H9 (cell line): ENCODE measurements at regions not wholly inside any gene's neighbourhood (a gene's known extent, or its start where the extent isn't known, plus 50 kb on each side); places are given as distances from the start of the nearest gene placed in this dataset.

Experiments
- DNase-seq: peaks from one replicate; pipeline ENCODE4 v3.0.0-alpha.2; 2017
- H2AFZ ChIP-seq: one replicate; pipeline ENCODE4 v1.6.1; 2013; ENCODE audit warnings: mild to moderate bottlenecking, low read length, control low read depth, moderate library complexity
- H2AK5ac ChIP-seq: 2 replicates; pipeline ENCODE4 v1.6.1; 2013; ENCODE audit warnings: low read length, control low read depth, mixed read lengths; ENCODE audit not compliant: insufficient read length
- H2BK120ac ChIP-seq: one replicate; pipeline ENCODE4 v1.6.1; 2013; ENCODE audit warnings: low read depth, mild to moderate bottlenecking, low read length, control low read depth, inconsistent platforms; ENCODE audit not compliant: poor library complexity, severe bottlenecking
- H2BK12ac ChIP-seq: 2 replicates; pipeline ENCODE4 v1.6.1; 2013; ENCODE audit warnings: low read length, control low read depth, mixed read lengths, low read depth; ENCODE audit not compliant: insufficient read length
- H2BK15ac ChIP-seq: 2 replicates; pipeline ENCODE4 v1.6.1; 2013; ENCODE audit warnings: low read depth, low read length, control low read depth
- H2BK20ac ChIP-seq: one replicate; pipeline ENCODE4 v1.6.1; 2013; ENCODE audit warnings: low read depth, mild to moderate bottlenecking, low read length, control low read depth, inconsistent platforms; ENCODE audit not compliant: poor library complexity, severe bottlenecking
- H2BK5ac ChIP-seq: 2 replicates; pipeline ENCODE4 v1.6.1; 2013; ENCODE audit warnings: low read length, control low read depth, mixed read lengths; ENCODE audit not compliant: insufficient read length
- H3K14ac ChIP-seq: 2 replicates; pipeline ENCODE4 v1.6.1; 2013; ENCODE audit warnings: low read length, control low read depth; ENCODE audit not compliant: insufficient read depth
- H3K18ac ChIP-seq: 2 replicates; pipeline ENCODE4 v1.6.1; 2013; ENCODE audit warnings: low read depth, mild to moderate bottlenecking, mixed read lengths, low read length, control low read depth; ENCODE audit not compliant: insufficient read length
- H3K23ac ChIP-seq: 2 replicates; pipeline ENCODE4 v1.6.1; 2013; ENCODE audit warnings: low read length, control low read depth, mixed read lengths, low read depth; ENCODE audit not compliant: insufficient read length
- H3K23me2 ChIP-seq: 2 replicates; pipeline ENCODE4 v1.6.1; 2013; ENCODE audit warnings: low read depth, mild to moderate bottlenecking, mixed read lengths, low read length, control low read depth; ENCODE audit not compliant: insufficient read length, poor library complexity, severe bottlenecking
- H3K27ac ChIP-seq: 2 replicates; pipeline ENCODE4 v1.5.1; 2013; ENCODE audit warnings: low read length, control low read depth, mixed read lengths, low read depth; ENCODE audit not compliant: insufficient read length
- H3K27me3 ChIP-seq: 2 replicates; pipeline ENCODE4 v1.6.1; 2013; ENCODE audit warnings: low read length, control low read depth, inconsistent platforms; ENCODE audit not compliant: insufficient read depth
- H3K4ac ChIP-seq: 2 replicates; pipeline ENCODE4 v1.6.1; 2013; ENCODE audit warnings: low read depth, mild to moderate bottlenecking, control low read depth, inconsistent platforms, low read length, moderate library complexity
- H3K4me1 ChIP-seq: 2 replicates; pipeline ENCODE4 v1.6.1; 2013; ENCODE audit warnings: low read length, control low read depth, inconsistent platforms; ENCODE audit not compliant: insufficient read depth
- H3K4me2 ChIP-seq: 2 replicates; pipeline ENCODE4 v1.6.1; 2013; ENCODE audit warnings: low read length, control low read depth, mixed read lengths; ENCODE audit not compliant: insufficient read length, insufficient read depth
- H3K56ac ChIP-seq: 2 replicates; pipeline ENCODE4 v1.6.1; 2013; ENCODE audit warnings: low read depth, mild to moderate bottlenecking, mixed read lengths, low read length, control low read depth; ENCODE audit not compliant: insufficient read length
- H3K79me1 ChIP-seq: 2 replicates; pipeline ENCODE4 v1.6.1; 2013; ENCODE audit warnings: low read depth, mild to moderate bottlenecking, moderate library complexity, low read length, control low read depth, inconsistent platforms; ENCODE audit not compliant: insufficient read depth, poor library complexity, severe bottlenecking
- H3K79me2 ChIP-seq: 2 replicates; pipeline ENCODE4 v1.6.1; 2013; ENCODE audit warnings: low read length, control low read depth, inconsistent platforms; ENCODE audit not compliant: insufficient read depth
- H3K9ac ChIP-seq: 2 replicates; pipeline ENCODE4 v1.6.1; 2013; ENCODE audit warnings: low read length, control low read depth, mixed read lengths; ENCODE audit not compliant: insufficient read length; ENCODE audit errors: extremely low read depth
- H3K9me3 ChIP-seq: one replicate; pipeline ENCODE4 v1.6.1; 2013; ENCODE audit warnings: low read depth, low read length, inconsistent platforms; ENCODE audit not compliant: control insufficient read depth
- H3T11ph ChIP-seq: one replicate; pipeline ENCODE4 v1.6.1; 2013; ENCODE audit warnings: mild to moderate bottlenecking, low read length, control low read depth, inconsistent platforms
- H4K20me1 ChIP-seq: one replicate; pipeline ENCODE4 v1.6.1; 2013; ENCODE audit not compliant: control insufficient read depth, insufficient read length, insufficient read depth
- H4K5ac ChIP-seq: 2 replicates; pipeline ENCODE4 v1.6.1; 2013; ENCODE audit warnings: low read depth, mild to moderate bottlenecking, mixed read lengths, low read length, control low read depth; ENCODE audit not compliant: insufficient read length
- H4K8ac ChIP-seq: replicated peaks from 2 replicates; pipeline ENCODE4 v1.6.1; 2013; ENCODE audit warnings: low read length, control low read depth, mixed read lengths, low read depth; ENCODE audit not compliant: insufficient read length
- H4K91ac ChIP-seq: 2 replicates; pipeline ENCODE4 v1.6.1; 2013; ENCODE audit warnings: low read depth, mild to moderate bottlenecking, moderate library complexity, mixed read lengths, low read length, control low read depth; ENCODE audit not compliant: insufficient read length
- H3K27ac Mint-ChIP-seq, 3 experiments: 2 replicates in 2 of 3; 3 replicates in 1 of 3; pipeline ENCODE4 v1.8.0; 2020 to 2021; ENCODE audit warnings: mixed read lengths in 3 of 3, mild to moderate bottlenecking in 1 of 3, moderate library complexity in 1 of 3
- H3K27me3 Mint-ChIP-seq: 2 replicates; pipeline ENCODE4 v1.8.0; 2021; ENCODE audit warnings: low read depth, mild to moderate bottlenecking, moderate library complexity, mixed read lengths
- H3K36me3 Mint-ChIP-seq, 3 experiments: 2 replicates in 2 of 3; 3 replicates in 1 of 3; pipeline ENCODE4 v1.8.0; 2020 to 2021; ENCODE audit warnings: low read depth in 3 of 3, mixed read lengths in 3 of 3; ENCODE audit not compliant: insufficient read depth in 1 of 3
- H3K4me1 Mint-ChIP-seq, 2 experiments: 2 replicates each; pipeline ENCODE4 v1.8.0; 2020; ENCODE audit warnings: mixed read lengths in 2 of 2
- H3K4me3 Mint-ChIP-seq, 2 experiments: 2 replicates in 1 of 2; 3 replicates in 1 of 2; pipeline ENCODE4 v1.8.0; 2020 to 2021; ENCODE audit warnings: mild to moderate bottlenecking in 2 of 2, mixed read lengths in 2 of 2, moderate library complexity in 1 of 2
- H3K9me3 Mint-ChIP-seq, 2 experiments: 2 replicates in 1 of 2; 3 replicates in 1 of 2; pipeline ENCODE4 v1.8.0; 2020; ENCODE audit warnings: mild to moderate bottlenecking in 2 of 2, mixed read lengths in 2 of 2, moderate library complexity in 1 of 2
- WGBS: extraction: QIAGEN DNeasy Blood & Tissue Kit; methylation state at CpG from one replicate; pipeline ENCODE4 v1.1.7; 2013; ENCODE audit warnings: missing lambda C conversion rate, low lambda C conversion rate, mixed read lengths; ENCODE audit not compliant: insufficient read length; ENCODE audit errors: extremely low coverage; 5-methylcytosine and 5-hydroxymethylcytosine counted together
- TF ChIP-seq, protein P1 (sequence below): fragments of 200-600 bp; sonication (generic); conservative IDR thresholded peaks from 3 replicates; pipeline ENCODE4 v1.8.0; 2021; ENCODE audit warnings: antibody characterized with exemption, mild to moderate bottlenecking

DNA sequence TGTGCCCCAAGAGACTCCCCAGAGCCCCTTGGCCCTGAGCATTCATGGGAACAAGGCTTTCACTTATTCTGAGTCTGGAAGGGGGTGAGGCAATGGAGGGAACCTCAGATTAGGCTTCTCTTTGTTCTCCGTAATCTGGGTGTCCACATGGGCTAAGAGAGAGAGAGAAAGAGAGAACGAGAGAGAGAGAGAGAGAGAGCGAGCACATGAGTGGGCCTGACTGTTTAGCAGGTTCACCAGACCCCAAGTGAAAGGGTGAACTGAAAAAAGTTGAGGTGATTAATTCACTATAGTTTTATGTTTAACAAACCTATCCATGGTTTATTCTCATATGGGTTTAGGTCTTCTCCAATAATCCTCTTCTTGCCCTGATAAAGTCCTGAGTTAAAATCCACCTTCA is 183.4 kb upstream of the VASH1 start:
- H3K36me3 Mint-ChIP-seq: 0 out of 7 replicates have a peak, but pooled peaks cover 0 to 4% (median 0%) of the 10 kb centered on the region in 3 experiments
- Histone ChIP-seq H3K23ac (no peak overlapping the region), H3K23me2 (no peaks in the 10 kb centered on the region), H2BK120ac (no peak overlapping the region), H4K5ac (no peak overlapping the region), H3K4me1 (no peaks in the 10 kb centered on the region), H3K4ac (no peak overlapping the region), H2BK5ac (no peak overlapping the region), H3K79me1 (no peaks in the 10 kb centered on the region), H3T11ph (no peak overlapping the region), H4K8ac (no peak overlapping the region), H4K91ac (no peak overlapping the region), H3K14ac (no peak overlapping the region), H3K4me2 (no peak overlapping the region), H2BK15ac (no peak overlapping the region), H3K79me2 (no peaks in the 10 kb centered on the region), H3K18ac (no peak overlapping the region), H3K27me3 (no peaks in the 10 kb centered on the region), H2BK20ac (no peak overlapping the region), H3K9ac (no peak overlapping the region), H2BK12ac (no peak overlapping the region), H2AFZ (no peak overlapping the region), H3K9me3 (no peaks in the 10 kb centered on the region), H4K20me1 (no peaks in the 10 kb centered on the region), H3K56ac (no peak overlapping the region), H2AK5ac (no peak overlapping the region), H3K27ac (no peak overlapping the region)
- no peak overlapping the region for H3K4me3 Mint-ChIP-seq
- H3K9me3 Mint-ChIP-seq: no peaks in the 10 kb centered on the region; a peak in 2 of 5 replicates
- H3K27me3 Mint-ChIP-seq: no peaks in the 10 kb centered on the region
- 0 out of 4 replicates have a peak, but pooled peaks cover 0 to 2% of the 10 kb centered on the region in 2 experiments for H3K4me1 Mint-ChIP-seq
- TF ChIP-seq, protein P1, sequence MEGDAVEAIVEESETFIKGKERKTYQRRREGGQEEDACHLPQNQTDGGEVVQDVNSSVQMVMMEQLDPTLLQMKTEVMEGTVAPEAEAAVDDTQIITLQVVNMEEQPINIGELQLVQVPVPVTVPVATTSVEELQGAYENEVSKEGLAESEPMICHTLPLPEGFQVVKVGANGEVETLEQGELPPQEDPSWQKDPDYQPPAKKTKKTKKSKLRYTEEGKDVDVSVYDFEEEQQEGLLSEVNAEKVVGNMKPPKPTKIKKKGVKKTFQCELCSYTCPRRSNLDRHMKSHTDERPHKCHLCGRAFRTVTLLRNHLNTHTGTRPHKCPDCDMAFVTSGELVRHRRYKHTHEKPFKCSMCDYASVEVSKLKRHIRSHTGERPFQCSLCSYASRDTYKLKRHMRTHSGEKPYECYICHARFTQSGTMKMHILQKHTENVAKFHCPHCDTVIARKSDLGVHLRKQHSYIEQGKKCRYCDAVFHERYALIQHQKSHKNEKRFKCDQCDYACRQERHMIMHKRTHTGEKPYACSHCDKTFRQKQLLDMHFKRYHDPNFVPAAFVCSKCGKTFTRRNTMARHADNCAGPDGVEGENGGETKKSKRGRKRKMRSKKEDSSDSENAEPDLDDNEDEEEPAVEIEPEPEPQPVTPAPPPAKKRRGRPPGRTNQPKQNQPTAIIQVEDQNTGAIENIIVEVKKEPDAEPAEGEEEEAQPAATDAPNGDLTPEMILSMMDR: no peak
- H3K27ac Mint-ChIP-seq: no peak overlapping the region
- no CpG with 5 or more reads among the region's 3 CpGs for WGBS
- no peak for DNase-seq
